ENCODE measurements at regions not wholly inside any gene's neighbourhood (a gene's known extent, or its start where the extent isn't known, plus 50 kb on each side); places are given as distances from the start of the nearest gene placed in this dataset.

DNA sequence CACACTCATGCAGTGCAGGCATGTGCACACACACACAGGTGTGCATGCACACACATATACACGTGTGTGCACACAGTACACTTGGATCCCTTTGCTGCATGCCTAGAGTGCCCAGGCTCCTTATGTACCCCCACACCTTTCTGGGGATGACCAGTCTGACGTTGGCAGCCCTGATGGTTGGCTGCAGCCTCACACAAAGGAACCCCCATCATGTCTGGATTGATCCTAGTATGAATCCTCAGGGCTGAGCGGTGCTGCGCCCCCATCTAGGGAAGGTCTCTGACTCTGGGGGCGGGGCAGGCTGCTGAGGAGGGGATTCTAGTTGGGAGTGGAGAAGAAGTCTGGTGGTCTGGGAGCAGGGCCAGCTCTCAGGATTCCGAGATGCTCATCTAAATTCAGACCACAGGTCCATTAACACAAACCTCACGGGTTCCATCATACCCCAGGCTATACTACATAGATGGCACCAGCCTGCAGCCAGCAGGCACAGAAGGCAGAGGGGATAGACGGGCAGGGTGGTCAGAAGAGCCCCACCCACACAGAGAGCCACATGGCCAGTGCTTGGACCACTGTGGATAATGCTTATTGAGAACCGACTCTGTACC is 50.5 kb upstream of the OLFM1 start:
- intact Hi-C loops (cut with DNase I; ENCODE audit: low total_unique reads) = no loop called here
- TF ChIP-seq, protein P1, sequence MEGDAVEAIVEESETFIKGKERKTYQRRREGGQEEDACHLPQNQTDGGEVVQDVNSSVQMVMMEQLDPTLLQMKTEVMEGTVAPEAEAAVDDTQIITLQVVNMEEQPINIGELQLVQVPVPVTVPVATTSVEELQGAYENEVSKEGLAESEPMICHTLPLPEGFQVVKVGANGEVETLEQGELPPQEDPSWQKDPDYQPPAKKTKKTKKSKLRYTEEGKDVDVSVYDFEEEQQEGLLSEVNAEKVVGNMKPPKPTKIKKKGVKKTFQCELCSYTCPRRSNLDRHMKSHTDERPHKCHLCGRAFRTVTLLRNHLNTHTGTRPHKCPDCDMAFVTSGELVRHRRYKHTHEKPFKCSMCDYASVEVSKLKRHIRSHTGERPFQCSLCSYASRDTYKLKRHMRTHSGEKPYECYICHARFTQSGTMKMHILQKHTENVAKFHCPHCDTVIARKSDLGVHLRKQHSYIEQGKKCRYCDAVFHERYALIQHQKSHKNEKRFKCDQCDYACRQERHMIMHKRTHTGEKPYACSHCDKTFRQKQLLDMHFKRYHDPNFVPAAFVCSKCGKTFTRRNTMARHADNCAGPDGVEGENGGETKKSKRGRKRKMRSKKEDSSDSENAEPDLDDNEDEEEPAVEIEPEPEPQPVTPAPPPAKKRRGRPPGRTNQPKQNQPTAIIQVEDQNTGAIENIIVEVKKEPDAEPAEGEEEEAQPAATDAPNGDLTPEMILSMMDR (IDR thresholded peaks at IDR 0.05) = no peak
- TF ChIP-seq POLR2A (IDR thresholded peaks at IDR 0.05) = no peak
- Histone ChIP-seq H3K36me3 (ENCODE audit: low read depth, missing control alignments) (no peaks in the 10 kb centered on the region), H3K27ac (no peak overlapping the region), H3K4me3 (no peak overlapping the region), H3K27me3 (no peaks in the 10 kb centered on the region), H3K4me1 (no peaks in the 10 kb centered on the region), H3K9me3 (no peaks in the 10 kb centered on the region)
- 88 to 96% methylated on average over 4 to 9 of the region's 9 CpGs for WGBS, 2 donors
- DNase-seq = no peak

GRCh38 chr9:135037521-135038250 is 49.8 kb upstream of the OLFM1 start:
- 76 to 81% methylated on average over 20 of the region's 20 CpGs for WGBS, 2 donors
- no peaks in the 10 kb centered on the region for H3K27me3 ChIP-seq
- DNase-seq = no peak
- no peak overlapping the region for H3K4me3 ChIP-seq
- H3K9me3 ChIP-seq = no peaks in the 10 kb centered on the region
- H3K36me3 ChIP-seq (ENCODE audit: low read depth, missing control alignments) = no peaks in the 10 kb centered on the region
- TF ChIP-seq, protein P1 (IDR thresholded peaks at IDR 0.05) = no peak
- TF ChIP-seq POLR2A (IDR thresholded peaks at IDR 0.05) = no peak
- H3K27ac ChIP-seq = no peak overlapping the region
- intact Hi-C loops (cut with DNase I; ENCODE audit: low total_unique reads) = no loop called here
- H3K4me1 ChIP-seq = no peaks in the 10 kb centered on the region

All from testis (tissue), 2 donors.